ENCODE measurements at regions not wholly inside any gene's neighbourhood (a gene's known extent, or its start where the extent isn't known, plus 50 kb on each side); places are given as distances from the start of the nearest gene placed in this dataset.
"Not testable (repeated sequence)": the region's sequence is repeated elsewhere in the genome, so short reads cannot be mapped to it uniquely, and the experiment has no call there.

DNA sequence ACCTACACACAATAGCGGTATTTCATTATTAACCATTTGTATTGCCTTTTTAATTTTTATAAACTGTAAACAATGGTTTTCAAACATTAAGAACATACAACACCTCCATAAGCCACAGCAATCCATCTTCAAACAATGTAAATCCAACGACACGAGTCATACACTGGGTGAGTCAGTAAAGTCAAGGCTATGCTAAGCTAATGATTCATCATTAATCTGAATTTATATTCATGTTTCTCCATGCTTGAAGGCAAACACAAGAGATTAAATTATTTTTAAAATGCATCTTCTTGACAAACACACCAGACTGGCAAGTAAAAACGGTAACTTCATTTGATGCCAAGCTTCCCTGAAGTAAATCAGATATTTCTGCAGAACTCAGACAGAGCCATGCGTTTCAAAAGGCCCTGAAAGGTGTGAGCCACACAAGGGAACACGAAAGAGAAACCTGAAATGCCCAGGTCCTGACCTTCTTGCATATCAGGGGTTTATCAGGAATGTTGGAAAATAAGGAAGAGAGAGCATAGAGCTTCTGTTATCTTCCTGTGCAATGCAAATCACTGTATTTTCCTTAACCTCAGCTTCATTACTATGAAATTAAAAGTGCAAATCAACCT is 162.5 kb downstream of the ALDH8A1 start:
- no peak for DNase-seq (ENCODE audit: low read depth, low spot score)

DNA sequence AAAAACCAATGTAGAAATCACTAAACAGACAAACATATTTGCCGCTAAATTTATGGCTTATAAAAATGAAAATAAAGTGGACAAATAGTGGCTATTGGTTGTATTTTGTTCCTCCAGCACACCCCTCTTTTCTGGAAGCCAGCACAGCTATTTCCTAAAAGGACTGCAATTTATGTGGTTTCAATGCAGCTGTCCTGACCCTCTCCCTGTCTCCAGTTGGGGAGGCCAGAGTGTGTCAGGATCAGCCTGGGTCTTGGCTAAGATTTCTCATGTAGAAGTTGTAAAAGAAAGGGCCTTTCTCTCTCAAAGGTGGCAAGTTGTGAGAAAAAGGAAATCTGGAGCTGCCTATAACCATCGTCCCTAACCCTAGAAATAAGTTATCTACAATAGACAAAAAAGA is 165.6 kb downstream of the ALDH8A1 start:
- no peak for DNase-seq (ENCODE audit: low read depth, low spot score)

DNA sequence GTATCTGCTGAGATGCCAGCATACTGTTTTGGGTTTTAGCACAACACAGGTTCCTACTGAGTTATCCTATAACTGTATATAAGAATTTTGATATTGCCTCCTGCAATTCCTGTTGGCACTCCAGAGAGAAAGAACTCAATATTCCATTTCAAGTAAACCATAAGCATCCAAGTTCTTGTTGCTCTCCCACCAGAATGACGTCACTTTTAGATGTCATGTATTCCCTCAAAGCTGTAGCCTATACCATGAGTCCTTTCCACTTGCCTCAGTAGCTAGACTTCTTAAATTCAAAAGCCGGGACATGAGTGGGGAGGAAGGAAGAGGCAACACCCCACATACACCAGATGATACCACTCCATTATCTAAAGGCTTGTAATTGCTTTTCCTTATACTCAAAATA is 171.5 kb downstream of the ALDH8A1 start:
- DNase-seq (ENCODE audit: low read depth, low spot score) = no peak

DNA sequence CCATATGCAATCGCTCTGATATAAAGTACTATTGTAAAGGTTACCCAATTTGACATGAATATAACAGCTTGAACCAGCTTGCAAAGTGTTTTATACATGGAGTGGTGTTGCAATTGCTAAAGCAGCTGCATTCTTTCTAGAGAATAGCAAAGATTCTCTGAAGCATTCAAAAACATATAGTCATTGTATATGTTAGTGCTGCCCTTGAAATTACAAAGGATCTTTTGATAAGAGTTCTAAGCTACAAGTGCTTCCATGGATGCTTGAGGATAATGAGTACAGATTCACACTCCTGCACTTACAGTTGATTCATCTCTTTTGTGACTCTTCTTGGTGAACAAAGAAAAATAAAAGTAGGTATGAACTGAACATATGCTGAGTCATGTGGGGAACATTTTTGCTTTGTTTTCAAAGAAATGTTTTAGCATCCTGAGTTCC is 175.7 kb downstream of the ALDH8A1 start:
- DNase-seq (ENCODE audit: low read depth, low spot score) = no peak

DNA sequence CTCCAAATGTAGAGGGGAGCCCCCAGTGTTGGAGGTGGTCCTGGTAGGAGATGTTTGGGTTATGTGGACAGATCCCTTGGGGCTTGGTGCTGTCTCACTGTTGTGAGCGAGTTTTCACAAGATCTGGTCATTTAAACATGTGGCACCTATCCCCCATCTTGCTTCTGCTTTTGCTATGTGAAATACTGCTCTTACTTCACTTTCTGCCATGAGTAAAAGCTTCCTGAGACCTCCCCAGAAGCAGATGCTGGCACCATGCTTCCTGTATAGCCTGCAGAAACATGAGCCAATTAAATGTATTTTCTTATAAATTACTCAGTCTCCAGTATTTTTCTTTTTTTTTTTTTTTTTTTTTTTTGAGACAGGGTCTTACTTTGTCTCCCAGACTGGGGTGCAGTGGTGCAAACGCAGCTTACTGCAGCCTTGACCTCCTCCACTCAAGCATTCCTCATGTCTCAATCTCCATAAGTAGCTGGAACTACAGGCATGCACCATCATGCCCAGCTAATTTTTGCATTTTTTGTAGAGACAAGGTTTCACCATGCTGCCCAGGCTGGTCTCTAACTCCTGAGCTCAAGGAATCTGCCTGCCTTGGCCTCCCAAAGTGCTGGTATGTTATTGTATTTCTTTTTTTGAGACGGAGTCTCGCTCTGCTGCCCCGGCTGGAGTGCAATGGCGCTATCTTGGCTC is 177.1 kb downstream of the ALDH8A1 start:
- DNase-seq (ENCODE audit: low read depth, low spot score) = no peak

DNA sequence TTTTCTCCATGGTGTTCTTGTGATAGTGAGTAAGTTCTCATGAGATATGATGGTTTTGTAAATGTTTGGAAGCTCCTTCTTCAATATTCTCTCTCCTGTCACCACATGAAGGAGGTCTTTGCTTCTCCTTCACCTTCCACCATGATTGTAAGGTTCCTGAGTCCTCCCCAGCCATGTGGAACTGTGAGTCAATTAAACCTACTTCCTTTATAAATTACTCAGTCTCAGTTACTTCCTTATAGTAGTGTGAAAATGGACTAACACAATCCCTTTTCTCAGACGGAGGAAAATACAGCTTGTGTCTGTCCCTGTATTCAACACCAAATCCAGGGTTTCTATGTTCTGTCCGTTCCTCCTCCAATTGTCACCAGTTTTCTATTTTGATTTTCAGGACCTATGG is 181.0 kb downstream of the ALDH8A1 start:
- no peak for DNase-seq (ENCODE audit: low read depth, low spot score)

DNA sequence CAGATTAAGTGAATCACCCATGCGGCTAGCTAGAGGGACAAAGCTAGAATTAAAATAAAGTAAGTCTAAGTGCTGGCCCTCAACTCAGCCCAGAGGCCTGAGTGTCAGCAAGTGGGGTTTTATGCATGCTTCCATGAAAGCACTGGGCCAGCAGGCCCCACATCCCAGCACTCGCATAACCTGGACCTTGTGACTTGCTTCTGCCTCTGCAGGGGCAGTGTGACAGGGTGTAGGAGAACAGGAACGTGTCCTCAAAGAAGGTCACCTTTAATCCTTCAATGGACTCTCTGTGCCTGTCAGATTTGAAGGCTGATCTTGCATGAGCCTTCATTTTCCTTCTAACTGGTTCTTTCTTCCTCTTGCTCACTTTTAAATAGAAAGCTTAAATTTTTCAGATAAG is 183.4 kb downstream of the ALDH8A1 start:
- no peak for DNase-seq (ENCODE audit: low read depth, low spot score)

DNA sequence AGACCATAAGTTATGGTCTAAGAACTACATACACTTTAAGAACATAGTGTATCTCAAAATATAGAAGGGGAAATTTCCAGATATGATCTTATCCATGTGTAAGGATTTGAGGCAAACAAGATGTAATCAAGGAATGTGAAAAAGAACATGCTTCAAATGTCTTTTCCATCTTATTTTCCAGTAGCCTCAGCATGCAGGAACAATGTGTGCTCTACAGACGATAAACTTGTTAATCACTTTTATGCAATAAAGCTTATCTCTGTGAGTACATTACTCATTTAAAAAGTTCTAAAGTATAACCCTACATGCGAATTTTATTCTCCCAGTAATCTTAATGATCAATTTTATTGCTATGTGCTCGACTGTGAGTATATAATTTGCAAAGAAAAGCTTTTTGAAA is 185.2 kb downstream of the ALDH8A1 start:
- no peak for DNase-seq (ENCODE audit: low read depth, low spot score)

DNA sequence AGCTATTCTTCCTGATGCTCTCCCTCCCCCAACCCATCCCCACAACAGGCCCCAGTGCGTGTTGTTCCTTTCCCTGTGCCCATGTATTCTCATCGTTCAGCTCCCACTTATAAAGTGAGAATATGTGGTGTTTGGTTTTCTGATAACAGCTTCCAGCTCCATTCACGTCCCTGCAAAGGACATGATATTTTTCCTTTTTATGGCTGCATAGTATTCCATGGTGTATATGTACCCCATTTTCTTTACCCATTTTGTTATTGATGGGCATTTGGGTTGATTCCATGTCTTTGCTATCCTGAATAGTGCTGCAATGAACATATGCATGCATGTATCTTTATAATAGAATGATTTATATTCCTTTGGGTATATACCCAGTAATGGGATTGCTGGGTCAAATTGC is 186.3 kb downstream of the ALDH8A1 start:
- not testable (repeated sequence) for DNase-seq (ENCODE audit: low read depth, low spot score)

DNA sequence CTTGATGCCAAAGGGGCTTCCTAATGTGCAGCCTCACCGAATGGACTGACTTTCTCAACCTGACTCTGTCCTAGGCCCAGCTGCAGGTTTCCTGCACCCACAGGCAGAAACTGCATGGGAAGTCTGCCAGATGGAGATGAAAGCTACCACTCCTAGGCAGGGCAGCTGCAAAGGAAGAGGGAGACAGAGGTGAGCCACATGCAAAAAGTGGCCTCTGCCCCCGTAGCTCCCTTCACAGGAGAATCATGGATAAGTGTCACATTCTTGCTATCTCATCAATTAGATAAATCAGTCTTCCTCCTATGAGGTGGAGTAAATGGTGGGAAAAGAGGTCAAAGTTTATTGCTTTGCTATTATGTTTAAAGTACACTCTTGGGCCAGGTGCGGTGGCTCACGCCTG is 191.3 kb downstream of the ALDH8A1 start:
- DNase-seq (ENCODE audit: low read depth, low spot score) = no peak

DNA sequence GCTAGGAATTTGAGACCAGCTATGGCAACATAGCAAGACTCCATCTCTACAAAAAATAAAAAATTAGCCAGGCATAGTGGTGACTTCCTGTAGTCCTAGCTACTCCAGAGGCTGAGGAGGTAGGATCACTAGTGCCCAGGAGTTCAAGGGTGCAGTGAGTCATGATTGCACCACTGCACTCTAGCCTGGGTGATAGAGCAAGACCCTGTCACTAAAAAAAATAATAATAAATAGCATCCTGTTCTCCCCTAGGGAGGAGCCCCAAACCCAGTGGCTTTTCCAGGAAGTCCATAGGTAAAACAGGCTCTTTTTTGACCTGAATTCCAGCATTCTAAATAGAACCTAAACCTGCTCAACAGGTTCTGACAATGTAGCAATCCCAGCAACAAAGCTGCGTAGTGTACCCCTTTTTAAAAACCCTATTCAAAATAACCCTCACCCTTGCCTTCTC is 192.0 kb downstream of the ALDH8A1 start:
- DNase-seq (ENCODE audit: low read depth, low spot score) = peak; percentile 35

DNA sequence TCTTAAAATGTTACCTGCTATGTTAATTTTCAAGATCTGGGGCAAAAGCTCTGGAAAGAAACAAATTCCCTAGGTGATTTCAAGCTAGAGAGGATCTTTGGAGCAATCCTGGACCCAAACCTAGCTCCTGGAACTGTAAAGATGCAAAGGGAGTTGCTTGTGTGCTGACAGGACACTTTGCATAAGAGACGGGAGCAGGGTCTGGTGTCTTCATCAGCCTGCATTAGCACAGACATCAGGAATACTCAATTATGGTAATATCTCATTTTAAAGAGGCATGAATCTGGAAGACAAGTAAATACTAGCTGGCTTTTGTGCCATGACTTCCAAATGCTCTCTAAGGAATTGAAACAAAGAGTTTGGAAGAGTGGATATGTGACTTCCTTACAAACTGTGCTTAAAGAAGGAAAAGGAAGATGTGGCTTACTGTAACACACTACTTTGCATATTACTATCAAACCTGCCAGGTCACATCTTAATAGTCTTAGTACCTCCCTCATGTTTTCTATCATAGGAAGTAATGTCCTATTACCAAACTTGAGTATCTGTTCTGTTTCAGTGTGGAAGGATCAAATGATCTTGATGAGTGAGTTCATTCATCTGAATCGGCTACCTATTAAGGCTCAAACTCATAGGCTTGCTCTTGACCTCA is 193.4 kb downstream of the ALDH8A1 start:
- no peak for DNase-seq (ENCODE audit: low read depth, low spot score)

DNA sequence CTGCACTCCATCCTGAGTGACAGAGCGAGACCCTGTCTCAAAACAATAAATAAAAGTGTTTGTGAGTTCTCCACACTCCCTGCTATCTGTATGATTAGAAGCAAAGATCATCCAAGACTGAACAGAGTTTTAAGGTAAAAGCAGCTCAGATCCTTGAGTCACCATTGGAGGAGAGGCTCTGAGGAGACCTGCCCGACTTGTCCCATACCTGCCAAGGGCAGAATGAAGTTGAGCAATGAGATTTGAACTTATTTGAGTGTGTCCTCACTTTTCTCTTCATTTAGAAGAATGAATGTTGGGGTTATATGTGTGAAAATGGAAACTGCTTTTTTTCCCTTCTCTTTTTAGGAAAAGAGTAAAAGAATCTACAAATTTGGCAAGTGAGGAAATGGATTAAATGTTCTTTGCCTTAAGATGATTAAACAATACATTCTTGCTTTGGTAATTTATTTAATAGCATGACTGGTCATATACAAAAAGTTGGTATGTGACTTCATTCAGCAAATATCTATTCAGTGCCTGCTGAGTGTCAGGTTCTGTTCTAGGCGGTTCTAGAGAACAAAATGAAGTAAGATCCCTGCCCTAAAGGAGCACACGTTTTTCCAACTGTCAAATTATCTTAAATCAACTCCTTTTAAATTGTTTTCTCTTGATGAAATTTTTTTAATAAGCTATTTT is 195.7 kb downstream of the ALDH8A1 start:
- DNase-seq (ENCODE audit: low read depth, low spot score) = no peak

DNA sequence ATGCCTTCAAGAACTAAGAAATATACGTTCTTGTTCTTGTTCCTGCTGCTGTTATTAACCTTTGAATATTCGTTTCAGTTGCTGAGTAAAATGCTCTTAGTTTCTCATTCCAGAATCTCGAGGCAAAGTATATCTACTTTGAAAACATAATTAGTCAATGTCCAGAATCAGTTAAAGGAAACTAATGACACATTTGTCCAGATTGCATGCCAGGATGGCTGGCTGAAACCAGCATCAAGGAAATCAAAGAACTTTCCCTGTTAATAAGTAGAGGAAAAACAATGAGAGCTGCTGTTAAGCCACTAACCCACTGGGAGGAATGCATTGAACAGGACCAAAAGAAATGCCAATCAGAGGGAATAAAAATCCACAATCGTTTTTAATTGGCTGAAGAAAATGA is 196.9 kb downstream of the ALDH8A1 start:
- DNase-seq (ENCODE audit: low read depth, low spot score) = no peak

DNA sequence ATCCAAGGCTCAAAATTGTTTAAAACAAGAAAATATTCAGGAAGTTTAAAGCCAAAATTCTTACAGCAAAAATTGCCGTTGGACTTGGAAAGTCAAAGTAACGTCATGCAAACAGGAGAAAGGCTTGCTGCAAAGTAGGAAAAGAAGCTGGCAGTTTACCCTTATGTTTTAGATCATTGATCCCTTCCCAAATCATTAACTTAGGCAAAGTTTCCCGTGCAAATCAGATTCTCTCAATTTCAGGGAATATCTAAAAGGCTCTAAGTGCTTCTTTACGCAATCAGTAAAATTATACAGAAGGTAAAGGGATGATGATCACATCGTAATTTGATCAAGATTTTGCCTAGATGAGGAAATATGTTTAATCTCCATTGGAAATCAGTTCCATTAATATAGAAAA is 197.5 kb downstream of the ALDH8A1 start:
- DNase-seq (ENCODE audit: low read depth, low spot score) = no peak

DNA sequence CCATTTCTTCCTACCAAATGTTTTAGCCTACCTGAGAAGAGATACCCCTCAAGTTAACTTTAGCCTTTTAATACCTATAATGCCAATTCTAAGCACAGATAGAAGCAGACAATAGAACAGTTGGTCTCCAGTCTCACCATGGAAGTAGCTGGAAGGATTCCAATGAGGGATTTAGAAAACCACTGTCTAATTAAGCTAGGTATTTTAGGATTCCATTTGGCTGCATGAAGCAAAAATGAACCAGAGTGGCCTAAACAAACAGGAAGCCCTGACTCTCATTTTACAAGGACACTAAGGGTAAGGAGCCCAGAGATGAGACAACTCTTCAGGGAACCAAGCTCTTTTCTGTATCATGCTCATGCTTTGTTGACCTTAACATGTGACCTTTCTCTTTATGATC is 199.2 kb downstream of the ALDH8A1 start:
- DNase-seq (ENCODE audit: low read depth, low spot score) = no peak

DNA sequence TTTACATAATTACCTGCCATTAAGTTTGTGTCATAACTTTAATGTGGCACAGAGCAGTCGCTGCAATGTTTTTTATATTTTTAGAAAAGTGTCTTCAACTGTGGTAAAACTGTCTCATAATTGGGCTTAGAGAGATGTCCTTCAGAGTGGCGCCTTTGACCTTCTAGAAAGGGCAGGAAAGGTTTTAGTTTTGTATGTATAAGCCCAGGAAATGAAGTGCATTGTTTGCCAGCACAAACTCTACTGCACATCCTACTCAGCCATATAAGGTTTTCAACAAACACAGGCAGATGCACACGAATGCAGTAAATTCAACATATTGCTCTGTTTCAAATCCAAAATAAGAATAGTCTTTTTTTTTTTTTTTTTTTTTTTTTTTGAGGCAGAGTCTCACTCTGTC is 201.4 kb downstream of the ALDH8A1 start:
- no peak for DNase-seq (ENCODE audit: low read depth, low spot score)

DNA sequence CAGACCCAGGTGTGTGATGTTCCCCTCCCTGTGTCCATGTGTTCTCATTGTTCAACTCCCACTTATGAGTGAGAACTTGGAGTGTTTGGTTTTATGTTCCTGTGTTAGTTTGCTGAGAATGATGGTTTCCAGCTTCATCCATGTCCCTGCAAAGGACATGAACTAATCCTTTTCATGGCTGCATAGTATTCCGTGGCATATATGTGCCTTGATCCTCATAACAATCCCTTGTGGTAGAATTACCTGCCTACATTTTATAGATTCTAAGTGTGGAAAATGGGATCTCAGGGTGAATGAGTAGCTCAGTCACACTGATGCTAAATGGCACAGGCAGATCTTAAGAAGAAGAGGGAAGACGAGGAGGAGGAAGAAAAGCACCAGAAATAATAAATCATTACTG is 202.7 kb downstream of the ALDH8A1 start:
- not testable (repeated sequence) for DNase-seq (ENCODE audit: low read depth, low spot score)

DNA sequence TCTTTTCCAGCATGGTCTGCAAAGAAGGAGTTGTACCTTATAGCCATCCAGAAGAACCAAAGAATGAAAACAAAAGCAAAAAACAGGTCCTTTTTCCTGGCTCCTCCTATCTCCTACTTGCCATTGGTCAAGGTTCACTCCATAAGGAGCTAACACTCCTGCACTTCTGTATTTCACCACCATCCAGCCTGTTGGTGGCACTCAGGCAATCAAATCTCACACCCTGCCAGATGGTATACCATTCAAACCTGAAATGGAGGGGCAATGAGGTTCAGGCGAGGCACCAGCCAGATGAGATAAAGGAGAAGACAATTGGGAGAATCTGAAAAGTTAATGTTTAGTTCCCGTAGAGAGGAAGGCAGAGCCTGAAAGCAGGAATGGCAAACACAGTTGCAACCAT is 203.8 kb downstream of the ALDH8A1 start:
- DNase-seq (ENCODE audit: low read depth, low spot score) = no peak

DNA sequence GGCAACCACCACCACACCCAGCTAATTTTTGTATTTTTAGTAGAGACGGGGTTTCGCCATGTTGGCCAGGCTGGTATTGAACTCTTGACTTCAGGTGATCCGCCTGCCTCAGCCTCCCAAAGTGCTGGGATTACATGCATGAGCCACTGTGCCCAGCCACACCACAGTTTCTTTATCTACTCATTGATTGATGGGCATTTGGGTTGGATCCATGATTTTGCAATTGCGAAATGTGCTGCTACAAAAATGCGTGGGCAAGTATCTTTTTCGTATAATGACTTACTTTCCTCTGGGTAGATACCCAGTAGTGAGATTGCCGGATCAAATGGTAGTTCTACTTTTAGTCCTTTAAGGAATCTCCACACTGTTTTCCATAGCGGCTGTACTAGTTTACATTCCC is 204.7 kb downstream of the ALDH8A1 start:
- not testable (repeated sequence) for DNase-seq (ENCODE audit: low read depth, low spot score)

DNA sequence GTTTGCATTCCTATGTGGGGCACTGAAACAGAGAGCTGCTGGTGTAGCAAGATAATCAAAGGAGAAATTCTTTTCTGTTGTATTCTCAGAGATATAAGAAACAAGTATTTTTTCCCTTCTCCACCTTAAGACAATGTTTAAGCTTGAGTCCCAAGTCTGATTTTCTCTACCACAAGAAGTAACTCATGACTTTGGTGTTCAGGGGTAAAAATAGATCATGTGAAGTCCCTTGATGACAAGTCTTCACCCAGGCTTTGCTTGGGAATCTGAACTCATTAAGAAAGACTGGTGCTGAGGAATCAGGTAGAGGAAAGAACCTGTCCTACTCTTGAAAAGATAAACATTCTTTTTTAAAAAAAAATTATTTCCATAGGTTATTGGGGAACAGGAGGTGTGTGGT is 205.6 kb downstream of the ALDH8A1 start:
- DNase-seq (ENCODE audit: low read depth, low spot score) = no peak

DNA sequence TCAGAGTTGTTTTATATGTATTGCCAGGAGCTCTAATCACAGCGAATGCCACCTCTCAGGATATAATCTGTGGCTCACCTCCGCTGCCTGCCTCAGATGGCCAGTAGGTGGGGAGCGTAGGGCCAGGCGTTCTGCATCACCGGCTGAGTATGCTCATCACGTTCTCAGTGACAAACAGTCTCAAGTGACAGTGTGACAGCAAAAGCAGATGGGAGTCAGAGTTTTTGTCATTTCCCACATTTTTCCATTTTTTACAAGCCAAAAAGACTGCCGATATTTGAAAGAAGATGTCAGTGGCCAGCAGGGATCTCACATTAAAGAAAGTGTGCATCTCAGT is 208.7 kb downstream of the ALDH8A1 start:
- no peak for DNase-seq (ENCODE audit: low read depth, low spot score)
